ENCODE measurements at regions not wholly inside any gene's neighbourhood (a gene's known extent, or its start where the extent isn't known, plus 50 kb on each side); places are given as distances from the start of the nearest gene placed in this dataset.

GRCh38 chr5:98425640-98426039 lies 347.8 kb upstream of the RGMB start:
- TF ChIP-seq CTCF (IDR thresholded peaks at IDR 0.05) = no peak
- Histone ChIP-seq H3K9me3 (no peaks in the 10 kb centered on the region), H3K4me1 (ENCODE audit: control insufficient read depth in 1 of 2, low read depth in 2 of 2) (no peaks in the 10 kb centered on the region), H3K4me3 (no peak overlapping the region), H3K27me3 (replicated peaks; ENCODE audit: insufficient read depth) (no peaks in the 10 kb centered on the region), H3K27ac (no peak overlapping the region), H3K36me3 (no peaks in the 10 kb centered on the region)
- DNase-seq (ENCODE audit: low spot score) (no peak), ATAC-seq (ENCODE audit: insufficient number of reproducible peaks, low FRiP score, low read depth) (no peak)

GRCh38 chr5:98428806-98429205 lies 344.7 kb upstream of the RGMB start:
- ATAC-seq (ENCODE audit: insufficient number of reproducible peaks, low FRiP score, low read depth) = no peak
- H3K36me3 ChIP-seq = no peaks in the 10 kb centered on the region
- no peak overlapping the region for H3K4me3 ChIP-seq
- no peaks in the 10 kb centered on the region for H3K4me1 ChIP-seq (ENCODE audit: control insufficient read depth in 1 of 2, low read depth in 2 of 2)
- no peak for TF ChIP-seq CTCF (IDR thresholded peaks at IDR 0.05)
- no peak for DNase-seq (ENCODE audit: low spot score)
- H3K9me3 ChIP-seq = no peaks in the 10 kb centered on the region
- H3K27ac ChIP-seq = no peak overlapping the region
- H3K27me3 ChIP-seq (replicated peaks; ENCODE audit: insufficient read depth) = no peaks in the 10 kb centered on the region

- Histone ChIP-seq H3K36me3 (no peaks in the 10 kb centered on the region), H3K4me1 (ENCODE audit: control insufficient read depth in 1 of 2, low read depth in 2 of 2) (no peaks in the 10 kb centered on the region), H3K27ac (no peak overlapping the region), H3K27me3 (replicated peaks; ENCODE audit: insufficient read depth) (no peaks in the 10 kb centered on the region), H3K4me3 (no peak overlapping the region), H3K9me3 (no peaks in the 10 kb centered on the region)
- no peak for TF ChIP-seq CTCF (IDR thresholded peaks at IDR 0.05)
- ATAC-seq (ENCODE audit: insufficient number of reproducible peaks, low FRiP score, low read depth) (no peak), DNase-seq (ENCODE audit: low spot score) (no peak)
These were observed 341.1 kb upstream of the RGMB start for GRCh38 chr5:98432378-98432777.

GRCh38 chr5:98433022-98433421 lies 340.4 kb upstream of the RGMB start:
- H3K36me3 ChIP-seq = no peaks in the 10 kb centered on the region
- no peaks in the 10 kb centered on the region for H3K9me3 ChIP-seq
- no peak for ATAC-seq (ENCODE audit: insufficient number of reproducible peaks, low FRiP score, low read depth)
- H3K27ac ChIP-seq = no peak overlapping the region
- TF ChIP-seq CTCF (IDR thresholded peaks at IDR 0.05) = no peak
- no peaks in the 10 kb centered on the region for H3K27me3 ChIP-seq (replicated peaks; ENCODE audit: insufficient read depth)
- no peaks in the 10 kb centered on the region for H3K4me1 ChIP-seq (ENCODE audit: control insufficient read depth in 1 of 2, low read depth in 2 of 2)
- DNase-seq (ENCODE audit: low spot score) = no peak
- no peak overlapping the region for H3K4me3 ChIP-seq

GRCh38 chr5:98433673-98434072 lies 339.8 kb upstream of the RGMB start:
- Histone ChIP-seq H3K4me3 (no peak overlapping the region), H3K4me1 (ENCODE audit: control insufficient read depth in 1 of 2, low read depth in 2 of 2) (no peaks in the 10 kb centered on the region), H3K27ac (no peak overlapping the region), H3K9me3 (no peaks in the 10 kb centered on the region), H3K36me3 (no peaks in the 10 kb centered on the region), H3K27me3 (replicated peaks; ENCODE audit: insufficient read depth) (no peaks in the 10 kb centered on the region)
- ATAC-seq (ENCODE audit: insufficient number of reproducible peaks, low FRiP score, low read depth) (no peak), DNase-seq (ENCODE audit: low spot score) (no peak)
- TF ChIP-seq CTCF (IDR thresholded peaks at IDR 0.05) = no peak

All from thoracic aorta (tissue), 2 donors.